ENCODE measurements at regions not wholly inside any gene's neighbourhood (a gene's known extent, or its start where the extent isn't known, plus 50 kb on each side); places are given as distances from the start of the nearest gene placed in this dataset.

GRCh38 chr6:37105148-37106050 lies 64.6 kb upstream of the PIM1 start:
- DNase-seq (ENCODE audit: low spot score), result no peak
- in situ Hi-C loops (cut with MboI; ENCODE audit: low sequenced_read_pairs, unreplicated experiment), result no loop called here
- no peak for TF ChIP-seq CTCF (IDR thresholded peaks at IDR 0.05; ENCODE audit: borderline replicate concordance, control extremely low read depth, extremely low read depth, insufficient read depth, missing control alignments)

DNA sequence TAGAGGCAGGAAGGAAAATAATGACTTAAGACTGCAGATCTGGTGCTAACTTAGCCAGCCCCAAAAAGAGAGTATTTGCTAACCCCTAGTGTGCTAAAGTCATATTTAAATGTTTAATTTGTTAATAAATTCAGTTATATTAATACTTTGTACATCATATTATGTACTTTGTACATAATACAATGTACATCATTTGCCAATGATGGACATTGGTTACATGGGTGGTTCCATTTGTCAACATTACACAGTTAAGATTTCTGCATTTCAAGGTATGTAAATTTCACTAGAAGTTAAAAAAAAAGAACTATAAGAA lies 63.9 kb upstream of the PIM1 start:
- TF ChIP-seq CTCF (IDR thresholded peaks at IDR 0.05; ENCODE audit: borderline replicate concordance, control extremely low read depth, extremely low read depth, insufficient read depth, missing control alignments), result no peak
- no peak for DNase-seq (ENCODE audit: low spot score)
- in situ Hi-C loops (cut with MboI; ENCODE audit: low sequenced_read_pairs, unreplicated experiment), result no loop called here

- TF ChIP-seq CTCF (IDR thresholded peaks at IDR 0.05; ENCODE audit: borderline replicate concordance, control extremely low read depth, extremely low read depth, insufficient read depth, missing control alignments), result no peak
- in situ Hi-C loops (cut with MboI; ENCODE audit: low sequenced_read_pairs, unreplicated experiment), result no loop called here
- no peak for DNase-seq (ENCODE audit: low spot score)
Measured at GRCh38 chr6:37106554-37106953, 63.4 kb upstream of the PIM1 start.

DNA sequence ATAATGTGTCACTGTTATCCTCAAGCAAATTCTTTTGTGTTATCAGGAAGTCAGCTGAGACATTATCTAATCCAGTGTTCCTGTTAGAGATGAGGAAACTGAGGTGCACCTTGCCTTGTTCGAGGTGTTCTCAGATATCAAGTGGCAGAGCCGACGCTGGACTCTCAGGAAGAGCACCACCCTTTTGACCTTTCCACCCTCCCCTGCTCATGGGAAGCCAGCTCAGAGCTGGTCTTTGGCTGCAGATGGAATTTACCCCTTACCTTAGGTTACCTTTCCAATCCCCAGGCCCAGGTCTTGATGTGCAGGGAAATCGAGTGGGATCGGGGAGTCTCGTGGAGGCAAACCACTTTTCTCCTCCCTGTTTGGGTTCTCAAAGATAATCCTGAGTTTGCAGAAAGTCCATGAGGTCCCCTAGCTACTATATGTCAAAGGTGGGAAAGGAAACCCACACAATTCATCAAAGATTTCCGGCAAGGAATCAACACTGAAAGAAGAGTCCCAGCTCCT lies 62.9 kb upstream of the PIM1 start:
- no peak for TF ChIP-seq CTCF (IDR thresholded peaks at IDR 0.05; ENCODE audit: borderline replicate concordance, control extremely low read depth, extremely low read depth, insufficient read depth, missing control alignments)
- in situ Hi-C loops (cut with MboI; ENCODE audit: low sequenced_read_pairs, unreplicated experiment), result no loop called here
- no peak for DNase-seq (ENCODE audit: low spot score)

DNA sequence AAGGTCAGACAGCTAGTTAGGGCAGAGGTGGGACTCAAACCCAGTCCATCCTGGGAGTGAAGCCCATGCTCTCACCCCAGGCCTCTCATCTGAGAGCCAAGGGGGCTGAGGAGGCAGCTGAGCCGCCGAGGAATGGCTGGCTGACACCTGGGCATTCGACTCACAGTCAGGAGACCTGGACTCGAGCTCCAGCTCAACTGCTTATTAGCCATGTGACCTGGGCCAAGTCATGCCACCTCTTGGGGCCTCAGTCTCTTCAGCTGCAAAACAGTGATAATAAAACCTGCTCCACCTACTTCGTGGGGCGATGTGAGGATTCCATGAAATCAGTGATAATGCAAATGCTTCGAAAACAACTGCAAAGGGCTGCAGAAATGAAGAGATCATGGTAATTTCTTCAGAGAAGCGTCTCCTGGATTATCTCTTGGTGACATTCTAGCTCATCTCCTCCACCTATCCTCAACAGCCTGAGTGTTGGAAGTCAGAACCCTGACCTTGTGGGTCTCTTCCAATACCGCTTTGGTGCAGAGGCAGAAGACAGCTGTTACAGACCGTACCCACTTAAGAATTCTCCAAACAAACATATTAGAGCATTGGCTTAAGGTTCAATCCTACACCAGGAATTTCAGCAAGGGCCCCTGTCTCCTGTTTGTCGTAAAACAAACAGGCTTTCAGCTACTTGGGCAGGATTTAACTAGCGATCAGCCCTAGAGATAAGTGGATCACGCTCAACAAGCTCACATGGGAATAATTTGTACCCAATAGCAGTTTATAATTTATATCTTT lies 60.0 kb upstream of the PIM1 start:
- DNase-seq (ENCODE audit: low spot score), result no peak
- TF ChIP-seq CTCF (IDR thresholded peaks at IDR 0.05; ENCODE audit: borderline replicate concordance, control extremely low read depth, extremely low read depth, insufficient read depth, missing control alignments), result no peak
- in situ Hi-C loops (cut with MboI; ENCODE audit: low sequenced_read_pairs, unreplicated experiment), result no loop called here

DNA sequence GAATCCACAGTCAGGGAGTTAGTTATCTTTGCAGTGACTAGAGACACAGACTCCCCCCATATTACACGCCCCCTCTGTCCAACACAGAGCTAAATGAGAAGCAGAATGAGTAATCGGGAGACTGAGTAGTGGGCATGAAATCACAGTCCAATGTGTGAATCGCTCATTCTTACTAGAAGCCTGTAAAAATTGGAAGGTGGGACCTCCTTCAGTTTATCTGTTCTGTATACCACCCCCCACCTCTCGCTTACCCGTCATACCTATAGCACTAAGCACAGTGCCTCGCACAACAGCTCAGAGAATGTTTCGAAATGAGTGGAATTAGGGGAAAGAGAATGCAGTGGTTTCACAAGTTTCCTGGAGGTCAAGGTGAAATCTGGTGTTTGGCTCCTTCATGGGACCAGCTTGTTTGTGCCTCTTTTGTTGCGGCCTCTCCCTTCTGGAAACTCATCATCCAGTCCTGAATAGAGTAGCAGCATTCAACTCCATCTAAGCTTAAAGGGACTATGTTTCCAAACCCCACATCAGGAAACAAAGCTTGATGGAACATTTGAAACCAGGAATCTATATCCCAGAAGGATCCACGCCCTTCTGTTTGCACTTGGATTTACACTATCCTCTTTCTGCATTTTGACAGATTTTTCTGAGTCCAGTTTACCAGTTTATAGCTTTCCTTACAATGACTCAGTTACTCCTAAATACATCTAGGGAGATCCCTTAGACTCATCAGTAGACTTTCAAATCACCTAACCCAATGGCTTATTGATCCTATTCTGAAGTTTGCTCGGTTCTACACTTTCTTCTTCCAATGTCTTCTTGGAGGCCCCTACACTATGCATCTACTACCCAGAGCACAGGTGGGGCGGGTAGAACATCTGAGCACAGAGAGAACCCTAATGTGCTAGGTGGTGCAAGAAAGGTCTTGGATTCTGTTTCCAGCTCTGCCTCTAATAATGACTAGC lies 59.2 kb upstream of the PIM1 start:
- DNase-seq (ENCODE audit: low spot score), result peak; percentile 57
- in situ Hi-C loops (cut with MboI; ENCODE audit: low sequenced_read_pairs, unreplicated experiment), result no loop called here

More for the DNA sequence above, 59.2 kb upstream of the PIM1 start:
- TF ChIP-seq CTCF (IDR thresholded peaks at IDR 0.05; ENCODE audit: borderline replicate concordance, control extremely low read depth, extremely low read depth, insufficient read depth, missing control alignments), result no peak

Data from GM13976 (cell line).